ENCODE measurements at regions not wholly inside any gene's neighbourhood (a gene's known extent, or its start where the extent isn't known, plus 50 kb on each side); places are given as distances from the start of the nearest gene placed in this dataset.
"Not testable (repeated sequence)": the region's sequence is repeated elsewhere in the genome, so short reads cannot be mapped to it uniquely, and the experiment has no call there.

DNA sequence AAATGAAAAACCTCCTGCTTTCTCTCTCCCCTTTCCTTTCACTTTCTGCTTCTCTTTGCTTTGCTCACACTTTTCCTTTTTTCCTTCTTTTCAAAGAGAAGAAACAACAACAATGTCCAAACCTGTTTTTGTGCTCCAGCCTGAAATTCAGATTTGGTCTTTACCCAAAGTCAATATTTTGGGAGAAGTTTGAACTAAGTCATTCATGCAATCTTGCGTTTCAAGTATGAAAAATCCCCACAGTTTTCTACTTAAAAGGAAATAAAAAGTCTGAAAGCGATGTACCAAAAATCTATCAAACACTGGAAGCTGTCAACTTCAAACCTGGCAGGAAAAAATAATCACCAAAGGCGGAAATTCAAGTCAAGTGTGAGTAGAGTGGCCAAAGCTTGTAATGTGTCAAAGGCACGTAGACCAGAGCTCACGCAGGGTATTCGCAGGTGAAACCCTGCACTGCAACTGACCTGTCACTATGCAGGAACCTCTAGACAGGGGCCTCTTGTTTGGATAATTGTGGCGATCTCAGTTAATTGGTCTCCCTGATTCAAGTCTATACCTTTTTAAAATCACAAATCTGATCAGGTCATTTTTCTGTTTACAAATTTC is 118.8 kb upstream of the GALNT15 start:
- no peak for FAIRE-seq

DNA sequence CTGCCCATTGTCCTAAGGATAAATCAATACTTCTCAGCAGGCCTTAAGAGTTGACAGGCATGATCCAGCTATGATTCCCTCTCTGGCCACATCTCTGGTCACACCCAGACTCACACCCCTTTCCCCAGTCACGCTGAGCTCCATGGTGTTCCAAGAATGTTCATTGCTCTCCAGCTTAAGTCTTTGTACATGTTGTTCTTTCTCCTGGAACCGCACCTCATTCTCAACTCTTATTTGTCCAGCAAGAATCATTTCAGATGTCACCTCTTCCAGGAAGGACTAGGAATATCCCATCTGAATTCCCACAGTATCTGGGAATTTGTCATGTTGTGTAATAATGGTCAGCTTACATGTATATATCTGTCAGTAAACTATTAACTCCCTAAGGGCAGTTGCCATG is 118.3 kb upstream of the GALNT15 start:
- FAIRE-seq: no peak

DNA sequence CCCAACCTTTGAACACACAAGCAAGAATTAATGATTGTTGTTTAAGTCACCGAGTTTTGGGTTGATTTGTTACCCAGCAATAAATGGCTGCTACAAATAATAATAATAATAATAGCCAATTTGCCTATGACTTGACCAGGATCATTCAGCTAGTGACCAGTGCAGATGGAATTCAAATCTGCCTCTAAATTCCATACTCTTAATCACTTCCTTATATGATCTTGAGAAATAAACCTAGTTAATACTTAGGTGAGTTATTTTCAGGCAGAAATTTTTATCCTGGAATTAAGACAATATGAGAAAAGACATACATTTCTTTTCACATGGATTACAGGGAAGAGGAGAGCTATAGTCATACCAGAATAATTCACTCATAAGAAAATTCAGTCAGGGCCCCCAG is 116.0 kb upstream of the GALNT15 start:
- FAIRE-seq: no peak

DNA sequence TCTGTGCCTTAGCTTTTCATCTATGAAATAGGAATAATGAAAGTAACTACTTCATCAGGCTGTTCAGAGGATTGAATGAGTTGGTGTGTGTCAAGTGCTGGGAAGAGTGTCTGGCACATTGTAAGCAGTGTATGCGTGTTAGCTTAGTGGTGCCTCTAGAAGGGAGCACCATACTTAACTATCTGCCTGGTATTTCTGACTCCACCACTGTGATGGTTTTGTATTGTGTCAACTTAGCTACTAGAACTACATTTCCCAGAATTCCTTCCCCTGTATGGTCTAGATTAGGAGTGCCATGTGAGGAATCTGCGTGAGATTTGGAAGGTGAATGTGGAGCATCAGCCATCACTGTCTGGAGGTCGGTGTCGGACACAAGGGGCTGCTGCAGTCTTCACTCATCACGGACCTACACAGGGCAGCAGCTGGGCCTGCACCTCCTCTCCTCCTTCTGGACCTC is 115.4 kb upstream of the GALNT15 start:
- no peak for FAIRE-seq

DNA sequence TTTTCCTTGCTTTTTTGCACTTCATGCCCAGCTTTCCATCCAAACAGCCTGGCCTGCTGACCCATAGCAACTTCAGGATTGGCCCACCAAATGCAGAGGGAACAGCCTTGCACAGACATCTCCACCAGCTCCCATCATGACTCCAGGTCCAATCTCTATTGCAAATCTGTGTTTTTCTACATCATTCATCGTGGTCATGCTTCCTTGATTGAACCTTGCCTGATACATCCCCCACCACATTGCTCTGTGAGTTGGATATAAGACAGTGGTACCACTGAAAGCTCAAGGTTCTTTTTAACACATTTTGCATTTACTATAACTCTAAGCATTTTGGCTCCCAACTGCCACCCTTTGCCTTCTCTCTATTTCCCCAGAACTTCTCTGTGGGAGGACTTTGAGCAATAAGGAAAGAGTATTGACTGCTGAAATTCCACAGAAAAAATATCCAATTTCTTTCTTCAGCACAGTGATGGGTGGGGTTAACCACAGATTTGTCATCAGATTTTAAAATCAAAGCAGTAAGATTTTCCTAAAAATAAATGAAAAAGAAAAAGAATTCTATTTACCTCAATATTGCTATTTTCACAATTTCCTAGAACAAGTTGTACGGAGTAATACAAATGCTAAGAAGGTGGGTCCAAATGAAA is 114.6 kb upstream of the GALNT15 start:
- no peak for FAIRE-seq

DNA sequence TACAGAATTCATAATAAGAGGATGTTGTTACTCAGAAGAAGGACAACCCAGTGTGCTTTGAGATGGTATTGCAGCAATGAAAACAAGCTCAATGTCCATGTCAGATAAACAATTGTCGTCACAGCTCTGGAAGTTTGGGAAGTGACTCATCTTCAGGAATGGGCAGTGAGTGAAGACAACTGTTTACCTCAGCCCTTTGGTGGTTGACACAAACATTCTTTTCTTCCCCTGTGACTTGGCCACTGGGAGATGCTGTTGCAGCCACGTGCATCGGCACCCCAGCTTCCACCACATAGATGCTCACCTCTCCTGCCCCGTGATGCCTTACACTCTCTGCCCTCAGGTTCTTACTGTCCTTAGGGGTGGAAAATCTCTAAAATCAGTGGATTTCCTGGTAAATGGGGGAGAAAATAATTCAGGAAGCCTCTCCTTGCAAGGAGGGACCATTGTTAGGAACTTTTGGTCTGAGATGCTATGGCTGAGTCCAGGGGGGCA is 114.1 kb upstream of the GALNT15 start:
- FAIRE-seq: no peak

DNA sequence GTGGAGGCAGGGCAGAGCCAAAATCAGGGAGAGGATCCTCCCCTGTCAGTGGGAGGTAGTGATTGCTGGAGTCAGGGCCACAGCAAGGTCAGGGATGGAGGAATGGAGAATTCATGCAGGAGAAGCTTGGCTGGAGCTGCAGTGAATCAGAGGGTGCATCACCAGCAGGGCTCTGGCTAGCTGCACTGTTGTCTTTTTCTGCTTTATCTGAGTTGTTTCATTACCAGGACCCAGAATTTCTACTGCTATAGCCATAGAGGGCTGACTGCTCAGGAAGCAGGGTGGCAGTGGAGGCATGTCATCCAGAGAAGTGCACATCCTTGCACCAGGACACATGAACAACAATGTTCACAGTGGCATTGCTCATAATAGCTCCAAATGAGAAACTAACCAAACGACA is 113.5 kb upstream of the GALNT15 start:
- no peak for FAIRE-seq

DNA sequence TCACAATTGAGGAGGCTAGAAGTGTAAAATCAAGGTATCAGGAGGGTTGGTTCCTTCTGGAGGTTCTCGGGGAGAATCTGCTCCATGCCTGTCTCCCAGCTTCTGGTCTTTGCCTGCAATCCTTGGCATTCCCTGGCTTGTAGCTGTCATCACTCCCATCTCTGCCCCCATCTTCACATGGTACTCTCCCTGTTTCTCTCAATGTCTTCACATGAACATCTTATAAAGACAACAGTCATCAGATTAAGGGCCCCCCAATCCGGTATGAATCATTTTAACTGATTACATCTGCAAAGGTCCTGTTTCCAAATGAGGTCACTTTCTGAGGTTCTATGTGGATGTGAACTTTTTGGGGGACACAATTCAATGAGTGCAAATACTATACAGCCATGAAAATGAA is 113.0 kb upstream of the GALNT15 start:
- no peak for FAIRE-seq

DNA sequence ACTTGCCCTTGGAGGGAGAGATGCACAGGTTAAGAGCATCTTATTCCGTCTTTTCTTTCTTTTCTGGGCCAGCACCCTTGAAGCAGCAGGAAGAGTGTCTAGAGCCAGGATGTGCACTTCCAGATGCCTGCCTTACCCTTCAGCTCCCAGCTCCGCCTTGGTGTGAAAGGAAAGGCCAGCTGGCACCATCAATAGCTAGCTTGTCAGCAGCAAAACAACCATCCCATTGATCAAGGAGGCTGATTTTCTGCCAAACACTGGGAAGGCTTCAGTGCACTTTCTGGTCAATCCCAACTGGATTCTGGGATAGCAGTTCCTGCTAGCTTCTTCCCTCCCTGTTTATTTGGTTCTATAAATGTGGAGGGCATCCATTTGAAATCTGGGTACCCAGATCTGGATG is 110.9 kb upstream of the GALNT15 start:
- no peak for FAIRE-seq

DNA sequence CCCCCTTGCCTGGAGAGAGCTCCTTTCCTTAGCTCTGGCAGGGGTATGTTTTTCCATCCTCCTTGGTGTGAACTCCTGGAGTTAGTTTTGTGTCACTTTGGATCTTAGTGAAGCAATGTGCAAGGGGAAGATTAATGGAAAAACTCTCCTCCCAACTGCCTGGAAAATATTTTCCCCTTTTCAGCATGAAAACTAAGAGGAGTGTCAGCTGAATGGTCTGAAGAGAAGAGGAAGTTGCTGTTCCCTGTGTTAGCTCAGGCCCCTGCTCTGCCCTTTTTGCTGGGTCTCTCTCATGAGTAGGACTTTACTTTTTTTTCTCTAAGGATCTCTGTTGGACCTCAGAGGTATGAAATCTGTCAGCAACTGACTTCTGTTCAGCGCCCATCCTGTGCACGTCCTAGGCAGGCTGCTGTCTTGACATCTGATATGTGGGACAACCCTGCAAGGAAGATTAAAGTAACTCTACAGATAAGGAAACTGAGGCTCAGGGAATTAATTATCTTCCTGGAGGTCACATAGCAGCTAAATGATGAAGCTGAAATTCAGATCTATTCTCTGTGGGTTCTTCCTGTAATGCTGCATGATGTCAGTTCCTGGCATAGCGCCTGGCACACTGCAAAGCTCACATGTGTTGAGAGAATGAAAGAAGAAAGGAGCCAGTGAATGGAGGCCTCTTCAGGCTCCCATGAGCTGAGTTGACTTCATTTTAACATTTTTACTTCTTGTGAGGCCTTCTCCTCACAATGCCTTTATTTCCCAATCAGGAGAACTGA is 109.7 kb upstream of the GALNT15 start:
- no peak for FAIRE-seq

DNA sequence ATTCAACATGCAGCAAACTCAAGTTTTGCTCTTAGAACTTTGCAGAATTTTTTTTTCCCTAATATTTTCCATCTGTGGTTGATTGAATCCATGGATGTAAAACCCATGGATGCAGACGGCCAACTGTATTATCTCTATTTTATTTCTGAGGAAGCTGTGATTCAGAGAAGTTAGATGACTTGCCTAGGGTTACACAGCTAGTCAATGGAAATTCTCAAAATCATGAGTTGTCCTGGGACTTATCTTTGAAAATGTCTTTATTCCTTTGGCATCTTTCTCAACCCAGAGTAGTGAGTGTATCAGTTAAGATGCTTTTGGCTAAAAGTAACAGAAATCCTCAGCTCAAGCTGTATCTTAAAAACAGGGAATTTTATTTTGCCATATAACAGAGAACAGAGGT is 107.9 kb upstream of the GALNT15 start:
- no peak for FAIRE-seq

DNA sequence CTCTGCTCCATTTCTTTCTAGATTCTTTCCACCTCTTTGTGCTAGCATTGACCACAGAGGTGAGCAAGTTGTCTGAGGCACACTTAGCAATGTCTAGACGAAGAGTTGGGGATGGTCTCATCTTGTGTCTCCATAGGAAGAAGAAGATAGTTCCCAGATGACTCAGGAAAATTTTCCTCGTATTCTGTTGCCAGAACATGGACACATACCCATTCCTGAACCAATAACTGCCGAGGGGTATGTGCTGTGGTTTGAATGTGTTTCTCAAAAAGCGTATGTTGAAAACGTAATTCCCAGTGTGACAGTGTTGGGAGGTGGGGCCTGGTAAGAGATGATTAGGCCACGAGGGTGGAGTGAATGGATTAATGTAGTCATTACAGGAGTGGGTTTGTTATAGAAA is 107.5 kb upstream of the GALNT15 start:
- no peak for FAIRE-seq

DNA sequence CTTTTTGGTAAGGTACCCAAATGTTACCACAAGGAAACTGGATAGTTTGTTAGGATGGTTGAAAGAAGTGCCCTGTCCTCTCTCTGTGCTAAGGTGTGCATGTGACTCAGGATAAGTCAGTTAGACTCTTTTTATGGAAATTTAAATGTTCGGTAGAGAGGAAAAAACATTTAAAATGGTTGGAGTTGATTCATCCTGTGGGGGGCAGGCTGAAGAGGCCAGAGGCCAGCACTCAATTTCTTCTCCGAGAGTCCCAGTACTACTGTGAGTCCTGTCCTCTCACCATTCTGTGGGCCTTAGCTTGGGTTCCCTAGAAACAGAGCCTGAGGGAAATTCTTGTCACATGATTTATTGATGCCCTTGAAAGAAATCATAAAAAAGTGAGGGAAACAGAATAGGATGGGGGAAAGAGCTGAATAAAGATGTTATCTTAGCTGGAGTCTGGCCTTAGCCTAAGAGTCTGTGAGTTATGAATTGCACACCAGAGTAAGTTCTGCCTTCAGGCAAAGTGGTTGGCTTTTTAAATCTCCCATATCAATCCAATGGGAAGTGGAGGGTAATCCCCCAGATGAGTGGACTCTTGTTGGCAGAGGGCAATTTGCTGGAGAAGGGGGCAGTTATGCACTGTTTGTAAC is 106.5 kb upstream of the GALNT15 start:
- no peak for FAIRE-seq

DNA sequence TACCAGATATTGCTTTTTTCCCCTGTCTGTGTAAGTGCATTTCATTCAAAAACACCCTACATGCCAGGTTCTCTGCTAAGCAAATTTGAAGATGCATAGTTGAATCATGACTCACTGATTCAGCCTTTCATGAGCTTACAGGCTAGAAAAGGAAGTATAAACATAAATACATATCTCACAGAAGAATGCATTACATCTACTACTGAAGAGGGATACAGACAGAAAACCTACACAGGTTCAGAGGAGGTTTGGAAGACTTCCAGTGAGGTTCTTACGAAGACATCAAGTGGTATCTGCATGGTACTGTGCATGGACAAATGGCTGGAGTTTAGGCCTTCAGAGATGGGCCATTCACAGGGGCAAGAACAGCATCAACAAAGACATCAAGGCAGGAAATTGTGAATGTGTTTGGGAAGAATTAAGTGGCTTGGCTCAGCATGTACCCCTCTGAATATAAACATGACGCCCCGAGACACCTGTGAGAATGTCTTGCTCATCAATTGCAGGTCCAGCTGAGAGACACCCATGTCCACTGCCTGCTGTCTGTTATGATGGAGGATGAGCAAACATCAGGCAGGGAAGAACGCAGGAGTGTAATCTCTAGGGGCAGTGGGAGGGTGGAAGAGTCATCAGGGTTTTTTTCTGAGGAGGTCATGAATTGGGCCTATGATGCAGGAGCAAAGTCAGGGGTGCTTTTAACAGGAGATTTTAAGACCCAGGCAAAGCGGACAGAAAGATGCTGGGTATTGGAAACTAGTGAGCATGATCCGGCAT is 105.1 kb upstream of the GALNT15 start:
- FAIRE-seq: no peak

DNA sequence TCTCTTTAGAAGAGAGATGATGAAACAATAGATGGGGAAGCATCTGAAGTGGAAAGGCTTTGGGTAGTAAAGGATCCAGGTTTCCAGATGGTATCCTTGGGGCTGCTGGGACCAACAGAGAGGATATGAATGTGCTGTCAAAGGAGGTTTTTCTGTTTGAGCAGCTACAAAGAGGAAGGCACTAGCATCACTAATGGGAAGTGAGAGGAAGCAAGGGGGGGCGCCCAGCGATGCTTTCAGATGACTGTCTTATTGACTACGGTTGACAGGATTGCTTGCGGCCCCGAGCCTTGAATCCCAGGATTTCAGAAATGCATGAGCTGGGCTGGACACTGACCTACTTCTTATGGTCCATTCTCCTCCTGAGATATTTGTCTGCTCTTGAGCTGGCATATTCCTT is 103.8 kb upstream of the GALNT15 start:
- no peak for FAIRE-seq

DNA sequence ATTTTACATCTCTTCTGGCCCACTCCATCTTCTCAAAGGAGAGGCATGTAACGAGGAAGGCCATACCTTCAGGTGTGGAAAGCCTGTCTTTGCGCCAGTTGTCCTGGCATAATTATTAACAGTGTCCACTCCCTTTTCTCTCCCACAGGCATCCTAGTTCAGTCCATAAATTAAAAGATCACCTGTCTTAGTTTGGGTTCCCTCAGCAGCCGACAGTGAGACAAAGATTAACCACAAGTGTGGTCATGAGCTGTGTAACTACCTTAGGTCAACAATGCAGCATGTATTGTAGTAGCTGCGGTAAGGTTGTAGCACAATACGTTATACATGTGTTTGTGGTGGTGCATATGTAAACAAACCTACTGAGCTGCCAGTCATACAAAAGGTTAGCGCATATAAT is 103.3 kb upstream of the GALNT15 start:
- FAIRE-seq: no peak

DNA sequence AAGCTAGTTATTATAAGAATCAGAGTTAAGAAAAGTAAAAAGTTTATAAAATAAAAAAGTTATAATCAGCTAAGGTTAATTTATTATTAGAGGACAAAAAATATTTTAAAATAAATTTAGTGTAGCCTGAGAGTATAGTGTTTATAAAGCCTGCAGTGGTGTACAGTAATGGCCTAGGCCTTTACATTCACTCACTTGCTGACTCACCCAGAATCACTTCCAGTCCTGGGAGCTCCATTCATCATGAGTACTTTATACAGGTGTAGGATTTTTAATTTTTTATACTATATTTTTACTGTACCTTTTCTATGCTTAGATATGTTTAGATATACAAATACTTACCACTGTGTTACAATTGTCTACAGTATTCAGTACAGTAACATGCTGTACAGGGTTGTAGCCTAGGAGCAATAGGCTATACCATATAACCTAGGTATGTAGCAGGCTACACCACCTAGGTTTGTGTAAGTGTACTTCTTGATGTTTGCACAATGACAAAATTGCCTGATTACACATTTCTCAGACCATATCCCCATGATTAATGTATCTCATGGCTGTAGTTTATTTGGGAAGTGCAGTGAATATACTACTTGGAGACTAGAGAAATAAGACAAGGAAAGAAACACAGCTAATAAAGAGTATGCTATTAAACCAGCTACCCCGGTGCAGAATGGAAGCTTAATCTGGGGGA is 101.9 kb upstream of the GALNT15 start:
- FAIRE-seq: no peak

DNA sequence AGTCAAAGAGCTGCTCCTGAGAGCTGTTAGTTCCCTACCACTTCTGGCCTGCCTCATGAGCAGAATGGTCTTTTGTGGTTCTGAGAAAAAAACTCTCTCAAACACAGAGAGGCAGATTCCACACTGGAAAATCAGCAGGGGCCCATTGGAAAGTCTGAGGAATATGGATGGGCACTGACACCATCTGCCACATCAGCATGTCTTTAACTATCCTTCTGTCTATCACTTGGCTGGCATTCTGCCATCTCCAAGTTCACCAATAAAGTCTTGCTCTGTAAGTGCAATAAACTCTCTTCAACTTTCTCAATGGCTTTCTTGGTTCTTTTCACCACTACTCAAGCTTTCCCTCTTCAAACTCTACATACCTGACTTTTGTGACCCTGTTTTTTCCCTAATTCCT is 101.3 kb upstream of the GALNT15 start:
- no peak for FAIRE-seq

DNA sequence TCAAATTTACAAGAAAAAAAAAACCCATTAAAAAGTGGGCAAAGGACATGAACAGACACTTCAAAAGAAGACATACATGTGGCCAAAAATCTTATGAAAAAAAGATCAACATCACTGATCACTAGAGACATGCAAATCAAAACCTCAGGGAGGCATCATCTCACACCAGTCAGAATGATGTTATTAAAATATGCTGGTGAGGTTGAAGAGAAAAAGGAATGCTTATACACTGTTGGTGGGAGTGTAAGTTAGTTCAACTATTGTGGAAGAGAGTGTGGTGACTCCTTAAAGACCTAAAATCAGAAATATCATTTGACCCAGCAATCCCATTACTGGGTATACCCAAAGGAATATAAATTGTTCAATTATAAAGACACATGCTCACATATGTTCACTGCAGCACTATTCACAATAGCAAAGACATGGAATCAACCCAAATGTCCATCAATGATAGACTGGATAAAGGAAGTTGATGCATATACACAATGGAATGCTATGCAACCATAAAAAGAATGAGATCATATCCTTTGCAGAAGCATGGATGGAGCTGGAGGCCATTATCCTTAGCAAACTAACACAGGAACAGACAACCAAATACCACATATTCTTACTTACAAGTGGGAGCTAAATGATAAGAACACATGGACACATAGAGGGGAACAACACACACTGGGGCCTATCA is 100.3 kb upstream of the GALNT15 start:
- not testable (repeated sequence) for FAIRE-seq

DNA sequence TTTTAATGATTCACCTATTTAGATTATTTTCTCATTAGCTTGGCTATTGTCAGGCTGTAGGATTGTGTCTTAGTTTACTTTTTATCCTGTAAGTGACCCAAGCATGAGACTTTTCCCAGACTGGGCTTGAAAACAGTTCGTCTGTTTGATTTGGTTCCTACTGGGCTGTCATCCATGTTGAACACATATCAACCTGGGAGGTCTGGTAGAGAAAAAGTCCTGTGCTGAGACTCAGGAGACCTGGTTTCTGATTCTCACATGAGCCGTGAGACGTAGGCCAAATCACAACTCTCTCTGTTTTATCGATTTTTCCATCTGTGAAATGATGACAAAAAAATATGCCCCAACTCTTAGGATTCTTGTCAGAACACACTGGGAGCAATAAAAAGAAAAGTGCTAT is 98.8 kb upstream of the GALNT15 start:
- no peak for FAIRE-seq

DNA sequence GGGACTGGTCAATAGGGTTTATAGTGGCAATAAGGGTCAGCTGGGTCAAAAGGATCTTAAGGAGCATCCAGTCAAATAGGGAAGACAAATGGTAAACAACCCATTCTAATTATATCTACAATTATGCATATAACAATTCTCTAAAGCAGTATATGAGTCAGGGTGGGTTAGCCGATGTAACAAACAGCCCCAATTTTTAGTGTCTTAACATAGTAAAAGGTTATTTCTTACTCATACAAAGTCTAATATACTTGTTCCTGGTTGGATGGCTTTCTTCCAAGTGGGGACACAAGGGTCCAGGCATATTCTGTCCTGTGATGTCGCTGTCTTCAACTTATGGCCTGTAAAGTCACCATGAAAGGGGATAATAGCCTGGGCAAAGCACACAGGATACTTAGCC is 97.9 kb upstream of the GALNT15 start:
- no peak for FAIRE-seq

Measured in endometrium (tissue), 2 donors.